OCI-LY3 (cell line): ENCODE measurements at regions not wholly inside any gene's neighbourhood (a gene's known extent, or its start where the extent isn't known, plus 50 kb on each side); places are given as distances from the start of the nearest gene placed in this dataset.

Source experiments
- CTCF ChIP-seq: fragments of 200-600, 300-600 bp; sonication (generic); IDR thresholded peaks from 2 replicates; pipeline ENCODE4 v1.5.1; 2014; ENCODE audit warnings: antibody characterized with exemption, low read length, low read depth
- EZH2phosphoT487 ChIP-seq: fragments of 200-600 bp; shearing (Covaris generic); IDR thresholded peaks from 2 replicates; pipeline ENCODE4 v1.6.1; 2018; ENCODE audit warnings: antibody characterized with exemption, mixed run types, low read depth

- TF ChIP-seq CTCF (no peak), EZH2phosphoT487 (no peak)
Observed at GRCh38 chr5:160921423-160922285, 69.6 kb upstream of the ATP10B start.
